ENCODE measurements at regions not wholly inside any gene's neighbourhood (a gene's known extent, or its start where the extent isn't known, plus 50 kb on each side); places are given as distances from the start of the nearest gene placed in this dataset.
"Not testable (repeated sequence)": the region's sequence is repeated elsewhere in the genome, so short reads cannot be mapped to it uniquely, and the experiment has no call there.

GRCh38 chr21:8257083-8257799, 2264.1 kb upstream of the TPTE start:
- TF ChIP-seq CTCF (IDR thresholded peaks at IDR 0.05 in 2 of 3, conservative IDR thresholded peaks at IDR 0.05 in 1 of 3; ENCODE audit: borderline replicate concordance in 1 of 3, insufficient read depth in 1 of 3, low read depth in 2 of 3, low read length in 2 of 3); EZH2 (IDR thresholded peaks at IDR 0.05); ATF3 (IDR thresholded peaks at IDR 0.05); MAX (IDR thresholded peaks at IDR 0.05); POLR2A (IDR thresholded peaks at IDR 0.05; ENCODE audit: borderline replicate concordance, extremely low read depth, insufficient read depth, insufficient read length); REST (IDR thresholded peaks at IDR 0.05; ENCODE audit: low read depth): not testable (repeated sequence)

Measured in HCT116 (cell line).